ENCODE measurements at regions not wholly inside any gene's neighbourhood (a gene's known extent, or its start where the extent isn't known, plus 50 kb on each side); places are given as distances from the start of the nearest gene placed in this dataset.

- TF ChIP-seq POLR2A (IDR thresholded peaks at IDR 0.05) (no peak), CTCF (IDR thresholded peaks at IDR 0.05) (no peak), POLR2AphosphoS5 (IDR thresholded peaks at IDR 0.05) (no peak)
Observed at GRCh38 chr14:54259821-54260220, 137.0 kb upstream of the CDKN3 start.
